Uterus (tissue), 2 donors: ENCODE measurements at regions not wholly inside any gene's neighbourhood (a gene's known extent, or its start where the extent isn't known, plus 50 kb on each side); places are given as distances from the start of the nearest gene placed in this dataset.

Experiments
- CTCF ChIP-seq, 4 experiments: fragments of 200-600 bp in 2 of 4; fragments of 450-650 bp in 2 of 4; sonication (generic) in 2 of 4; IDR thresholded peaks; one replicate each; pipeline ENCODE4 v1.5.1; 2016 to 2019; ENCODE audit warnings: antibody characterized with exemption in 4 of 4, mild to moderate bottlenecking in 2 of 4, moderate library complexity in 1 of 4
- POLR2A ChIP-seq, 2 donors: fragments of 450-650 bp; IDR thresholded peaks; one replicate each; pipeline ENCODE4 v1.6.1; 2016; ENCODE audit warnings: antibody characterized with exemption in 2 of 2, mild to moderate bottlenecking in 1 of 2, moderate library complexity in 1 of 2

GRCh38 chr4:133000012-133000411 is 149.1 kb upstream of the PCDH10 start:
- TF ChIP-seq CTCF (IDR thresholded peaks at IDR 0.05) = no peak
- no peak for TF ChIP-seq POLR2A (IDR thresholded peaks at IDR 0.05)
